ENCODE measurements at regions not wholly inside any gene's neighbourhood (a gene's known extent, or its start where the extent isn't known, plus 50 kb on each side); places are given as distances from the start of the nearest gene placed in this dataset.

DNA sequence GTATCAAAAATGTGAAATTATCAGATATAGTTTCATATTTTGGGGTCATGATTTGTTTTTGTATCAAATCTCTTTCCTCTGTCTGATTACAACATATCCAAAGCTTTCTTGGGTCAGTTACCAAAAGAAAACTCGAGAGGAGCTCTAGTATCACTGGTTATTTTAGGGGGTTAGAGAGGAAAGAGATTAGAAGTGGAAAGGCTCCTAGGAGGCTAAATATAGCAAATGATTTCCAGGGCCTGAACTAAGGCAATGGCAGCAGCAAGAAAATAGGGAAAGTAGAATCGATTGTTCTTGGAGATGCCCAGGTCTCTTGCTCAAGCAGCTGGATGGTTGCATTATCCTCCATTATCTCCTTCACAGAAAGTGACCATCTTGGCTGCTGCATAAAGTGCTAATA lies 72.9 kb downstream of the NHLRC3 start:
- H3K27ac ChIP-seq: no peak overlapping the region
- TF ChIP-seq, protein P1, sequence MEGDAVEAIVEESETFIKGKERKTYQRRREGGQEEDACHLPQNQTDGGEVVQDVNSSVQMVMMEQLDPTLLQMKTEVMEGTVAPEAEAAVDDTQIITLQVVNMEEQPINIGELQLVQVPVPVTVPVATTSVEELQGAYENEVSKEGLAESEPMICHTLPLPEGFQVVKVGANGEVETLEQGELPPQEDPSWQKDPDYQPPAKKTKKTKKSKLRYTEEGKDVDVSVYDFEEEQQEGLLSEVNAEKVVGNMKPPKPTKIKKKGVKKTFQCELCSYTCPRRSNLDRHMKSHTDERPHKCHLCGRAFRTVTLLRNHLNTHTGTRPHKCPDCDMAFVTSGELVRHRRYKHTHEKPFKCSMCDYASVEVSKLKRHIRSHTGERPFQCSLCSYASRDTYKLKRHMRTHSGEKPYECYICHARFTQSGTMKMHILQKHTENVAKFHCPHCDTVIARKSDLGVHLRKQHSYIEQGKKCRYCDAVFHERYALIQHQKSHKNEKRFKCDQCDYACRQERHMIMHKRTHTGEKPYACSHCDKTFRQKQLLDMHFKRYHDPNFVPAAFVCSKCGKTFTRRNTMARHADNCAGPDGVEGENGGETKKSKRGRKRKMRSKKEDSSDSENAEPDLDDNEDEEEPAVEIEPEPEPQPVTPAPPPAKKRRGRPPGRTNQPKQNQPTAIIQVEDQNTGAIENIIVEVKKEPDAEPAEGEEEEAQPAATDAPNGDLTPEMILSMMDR (conservative IDR thresholded peaks at IDR 0.05): no peak

- TF ChIP-seq, protein P1 (conservative IDR thresholded peaks at IDR 0.05): no peak
- no peak overlapping the region for H3K27ac ChIP-seq
These were observed 81.2 kb downstream of the NHLRC3 start for GRCh38 chr13:39119422-39119821.

GRCh38 chr13:39123578-39123977 lies 85.3 kb downstream of the NHLRC3 start:
- TF ChIP-seq, protein P1 (conservative IDR thresholded peaks at IDR 0.05): no peak
- H3K27ac ChIP-seq: no peak overlapping the region

- TF ChIP-seq, protein P1 (conservative IDR thresholded peaks at IDR 0.05): no peak
- no peak overlapping the region for H3K27ac ChIP-seq
These were observed 91.0 kb downstream of the NHLRC3 start for GRCh38 chr13:39129213-39129612.

GRCh38 chr13:39130301-39130700 lies 92.0 kb downstream of the NHLRC3 start:
- H3K27ac ChIP-seq: no peak overlapping the region
- TF ChIP-seq, protein P1 (conservative IDR thresholded peaks at IDR 0.05): no peak

GRCh38 chr13:39132286-39133230 lies 94.3 kb downstream of the NHLRC3 start:
- TF ChIP-seq, protein P1 (conservative IDR thresholded peaks at IDR 0.05): no peak
- no peak overlapping the region for H3K27ac ChIP-seq

GRCh38 chr13:39133781-39134180 lies 95.5 kb downstream of the NHLRC3 start:
- TF ChIP-seq, protein P1 (conservative IDR thresholded peaks at IDR 0.05): no peak
- no peak overlapping the region for H3K27ac ChIP-seq
